CD4-positive, alpha-beta T cell (primary cell): ENCODE measurements at regions not wholly inside any gene's neighbourhood (a gene's known extent, or its start where the extent isn't known, plus 50 kb on each side); places are given as distances from the start of the nearest gene placed in this dataset.

Experiments
- ATAC-seq: fragments of 200-7000 bp; cut with Tn5 transposase; one replicate; pipeline ENCODE4 v1.10.0; 2022; ENCODE audit warnings: mild to moderate bottlenecking; ENCODE audit not compliant: poor library complexity
- CTCF ChIA-PET: fragments of 350-600 bp; sonication (Branson Sonifier 250); formaldehyde crosslinking; loops from one replicate; lab custom pipeline; 2021; ENCODE audit warnings: antibody characterized with exemption, inconsistent platforms; lab: Charles Lee
- POLR2A ChIA-PET: fragments of 350-600 bp; sonication (Branson Sonifier 250); formaldehyde crosslinking; loops from one replicate; lab custom pipeline; 2021; ENCODE audit warnings: antibody characterized with exemption, inconsistent platforms; lab: Charles Lee
- DNase-seq, 14 experiments: peaks; one replicate each; pipeline ENCODE4 v3.0.0-alpha.2; 2013 to 2020; ENCODE audit warnings: mixed read lengths in 2 of 14
- H3K27ac ChIP-seq, 2 donors: one replicate each; pipeline versions ENCODE4 v1.5.1 to v1.7.0; 2013; ENCODE audit warnings: low read length in 2 of 2, low read depth in 1 of 2, mild to moderate bottlenecking in 1 of 2
- H3K27me3 ChIP-seq, 2 experiments: 1 replicate in 1 of 2; 2 replicates in 1 of 2; pipeline versions ENCODE4 v1.6.1 to v1.7.0; 2013; ENCODE audit warnings: low read length in 2 of 2, control low read depth in 1 of 2, mild to moderate bottlenecking in 1 of 2, moderate library complexity in 1 of 2; ENCODE audit not compliant: insufficient read depth in 2 of 2, control insufficient read depth in 1 of 2
- H3K36me3 ChIP-seq: one replicate; pipeline ENCODE4 v1.6.1; 2013; ENCODE audit warnings: low read length, control low read depth; ENCODE audit not compliant: insufficient read depth
- H3K4me1 ChIP-seq: one replicate; pipeline ENCODE4 v1.6.1; 2013; ENCODE audit warnings: low read length, control low read depth; ENCODE audit not compliant: insufficient read depth
- H3K4me3 ChIP-seq: one replicate; pipeline ENCODE4 v1.5.1; 2013; ENCODE audit warnings: mild to moderate bottlenecking, low read length, moderate library complexity
- H3K9me3 ChIP-seq, 2 experiments: 1 replicate in 1 of 2; 2 replicates in 1 of 2; pipeline versions ENCODE4 v1.6.1 to v1.7.0; 2013; ENCODE audit warnings: low read length in 2 of 2, mild to moderate bottlenecking in 2 of 2, control low read depth in 1 of 2, moderate library complexity in 1 of 2; ENCODE audit not compliant: control insufficient read depth in 1 of 2, insufficient read depth in 1 of 2
- H3K27ac Mint-ChIP-seq: one replicate; pipeline ENCODE4 v1.8.0; 2020; ENCODE audit warnings: mixed read lengths
- H3K27me3 Mint-ChIP-seq: one replicate; pipeline ENCODE4 v1.8.0; 2021; ENCODE audit warnings: mixed read lengths
- H3K36me3 Mint-ChIP-seq: one replicate; pipeline ENCODE4 v1.8.0; 2021; ENCODE audit warnings: low read depth, mixed read lengths
- H3K4me1 Mint-ChIP-seq: one replicate; pipeline ENCODE4 v1.8.0; 2021; ENCODE audit warnings: low read depth, mixed read lengths
- H3K4me3 Mint-ChIP-seq: one replicate; pipeline ENCODE4 v1.8.0; 2020; ENCODE audit warnings: mild to moderate bottlenecking, mixed read lengths
- H3K9me3 Mint-ChIP-seq: one replicate; pipeline ENCODE4 v1.8.0; 2020; ENCODE audit warnings: mixed read lengths
- intact Hi-C, 2 experiments: fragments of 100-400 bp; cut with DNase I in 1 of 2; cut with micrococcal nuclease in 1 of 2; formaldehyde crosslinking; loops; one replicate each; pipeline versions ENCODE4 v1.15.1 to v1.9.0; 2023 to 2025; cut with DNase I, micrococcal nuclease
- TF ChIP-seq, protein P1 (sequence below): fragments of 200-600 bp; IDR thresholded peaks from one replicate; pipeline ENCODE4 v1.8.0; 2022; ENCODE audit warnings: antibody characterized with exemption, mild to moderate bottlenecking

DNA sequence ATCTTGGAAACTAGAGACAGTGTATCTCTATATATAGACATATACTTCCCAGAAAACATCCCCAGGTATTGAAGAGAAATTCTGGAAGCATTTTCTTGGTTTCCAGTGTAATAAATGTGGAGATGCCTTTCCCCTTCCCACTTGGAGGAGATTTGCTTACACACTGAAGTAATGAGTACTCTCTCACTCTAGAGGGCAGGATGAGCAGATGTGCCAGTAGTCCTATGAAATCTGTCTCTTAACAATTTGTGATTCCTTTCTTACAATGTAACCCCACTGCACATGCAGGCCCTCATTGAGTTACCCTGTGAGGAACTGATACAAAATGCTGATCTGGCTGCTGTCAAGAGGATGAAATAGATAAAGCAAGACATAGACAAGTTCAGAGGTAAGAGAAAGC is 567.2 kb downstream of the SLCO4C1 start:
- H3K27ac ChIP-seq = no peak overlapping the region
- ATAC-seq = no peak
- Mint-ChIP-seq H3K4me3 (no peak overlapping the region), H3K4me1 (no peaks in the 10 kb centered on the region), H3K9me3 (no peaks in the 10 kb centered on the region), H3K27me3 (no peaks in the 10 kb centered on the region), H3K27ac (no peak overlapping the region), H3K36me3 (no peaks in the 10 kb centered on the region)
- intact Hi-C loops = no loop called here
- TF ChIP-seq, protein P1, sequence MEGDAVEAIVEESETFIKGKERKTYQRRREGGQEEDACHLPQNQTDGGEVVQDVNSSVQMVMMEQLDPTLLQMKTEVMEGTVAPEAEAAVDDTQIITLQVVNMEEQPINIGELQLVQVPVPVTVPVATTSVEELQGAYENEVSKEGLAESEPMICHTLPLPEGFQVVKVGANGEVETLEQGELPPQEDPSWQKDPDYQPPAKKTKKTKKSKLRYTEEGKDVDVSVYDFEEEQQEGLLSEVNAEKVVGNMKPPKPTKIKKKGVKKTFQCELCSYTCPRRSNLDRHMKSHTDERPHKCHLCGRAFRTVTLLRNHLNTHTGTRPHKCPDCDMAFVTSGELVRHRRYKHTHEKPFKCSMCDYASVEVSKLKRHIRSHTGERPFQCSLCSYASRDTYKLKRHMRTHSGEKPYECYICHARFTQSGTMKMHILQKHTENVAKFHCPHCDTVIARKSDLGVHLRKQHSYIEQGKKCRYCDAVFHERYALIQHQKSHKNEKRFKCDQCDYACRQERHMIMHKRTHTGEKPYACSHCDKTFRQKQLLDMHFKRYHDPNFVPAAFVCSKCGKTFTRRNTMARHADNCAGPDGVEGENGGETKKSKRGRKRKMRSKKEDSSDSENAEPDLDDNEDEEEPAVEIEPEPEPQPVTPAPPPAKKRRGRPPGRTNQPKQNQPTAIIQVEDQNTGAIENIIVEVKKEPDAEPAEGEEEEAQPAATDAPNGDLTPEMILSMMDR = no peak
- H3K4me1 ChIP-seq = no peaks in the 10 kb centered on the region
- H3K36me3 ChIP-seq = no peaks in the 10 kb centered on the region
- no peak for DNase-seq
- CTCF ChIA-PET = no interaction called here
- no peaks in the 10 kb centered on the region for H3K9me3 ChIP-seq
- POLR2A ChIA-PET = no interaction called here
- H3K4me3 ChIP-seq = no peak overlapping the region
- no peaks in the 10 kb centered on the region for H3K27me3 ChIP-seq

DNA sequence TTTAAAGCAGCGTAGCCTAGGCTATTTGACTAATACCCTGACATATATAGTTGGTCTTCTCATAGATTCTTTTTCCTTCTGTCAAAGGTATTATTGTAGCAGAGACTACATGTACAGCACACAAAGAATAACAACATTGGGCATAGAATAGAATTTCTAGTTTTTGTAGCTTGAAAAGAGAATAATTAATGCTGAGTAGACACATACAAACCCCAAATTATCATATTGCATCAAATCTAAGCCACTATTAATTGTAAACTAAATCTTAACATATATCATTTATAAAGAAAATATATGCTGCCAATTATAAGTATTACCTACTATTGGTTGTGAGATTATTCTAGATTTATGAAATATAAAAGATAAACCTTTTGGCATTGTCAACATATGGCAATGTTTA is 574.5 kb downstream of the SLCO4C1 start:
- Mint-ChIP-seq H3K27ac (no peak overlapping the region), H3K36me3 (no peaks in the 10 kb centered on the region), H3K4me3 (no peak overlapping the region), H3K9me3 (no peaks in the 10 kb centered on the region), H3K27me3 (no peaks in the 10 kb centered on the region), H3K4me1 (no peaks in the 10 kb centered on the region)
- intact Hi-C loops = no loop called here
- no peak for DNase-seq
- Histone ChIP-seq H3K9me3 (no peaks in the 10 kb centered on the region), H3K4me1 (no peaks in the 10 kb centered on the region), H3K27me3 (no peaks in the 10 kb centered on the region), H3K4me3 (no peak overlapping the region), H3K27ac (no peak overlapping the region), H3K36me3 (no peaks in the 10 kb centered on the region)
- ChIA-PET POLR2A (no interaction called here), CTCF (no interaction called here)
- ATAC-seq = no peak
- TF ChIP-seq, protein P1 = no peak

DNA sequence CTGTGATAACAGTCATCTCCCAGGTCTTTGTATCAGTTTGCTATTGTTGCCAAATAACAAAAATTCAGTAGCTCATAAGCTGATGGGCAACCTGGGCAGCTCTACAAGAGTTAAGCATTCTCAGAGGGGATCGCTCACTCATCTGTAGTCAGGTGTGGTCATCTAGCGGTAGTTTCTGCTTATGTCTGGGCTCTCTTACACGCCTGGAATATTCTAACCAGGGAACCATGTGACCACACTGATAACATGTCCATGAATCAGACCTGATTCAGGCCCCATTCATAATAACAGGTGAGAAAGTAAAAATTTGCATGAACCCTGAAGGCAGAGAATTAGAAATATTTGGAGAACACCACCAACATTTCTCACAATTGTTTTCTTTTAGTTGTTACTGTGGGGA is 576.1 kb downstream of the SLCO4C1 start:
- no peak overlapping the region for H3K4me3 Mint-ChIP-seq
- Histone ChIP-seq H3K36me3 (no peaks in the 10 kb centered on the region), H3K9me3 (no peaks in the 10 kb centered on the region), H3K27me3 (no peaks in the 10 kb centered on the region), H3K4me1 (no peaks in the 10 kb centered on the region), H3K4me3 (no peak overlapping the region), H3K27ac (no peak overlapping the region)
- intact Hi-C loops = no loop called here
- DNase-seq = no peak
- TF ChIP-seq, protein P1 = no peak
- CTCF ChIA-PET = no interaction called here
- H3K27me3 Mint-ChIP-seq = no peaks in the 10 kb centered on the region
- H3K27ac Mint-ChIP-seq = no peak overlapping the region
- no peaks in the 10 kb centered on the region for H3K9me3 Mint-ChIP-seq
- no peaks in the 10 kb centered on the region for H3K36me3 Mint-ChIP-seq
- POLR2A ChIA-PET = no interaction called here
- no peak for ATAC-seq
- no peaks in the 10 kb centered on the region for H3K4me1 Mint-ChIP-seq
